ENCODE measurements at regions not wholly inside any gene's neighbourhood (a gene's known extent, or its start where the extent isn't known, plus 50 kb on each side); places are given as distances from the start of the nearest gene placed in this dataset.

DNA sequence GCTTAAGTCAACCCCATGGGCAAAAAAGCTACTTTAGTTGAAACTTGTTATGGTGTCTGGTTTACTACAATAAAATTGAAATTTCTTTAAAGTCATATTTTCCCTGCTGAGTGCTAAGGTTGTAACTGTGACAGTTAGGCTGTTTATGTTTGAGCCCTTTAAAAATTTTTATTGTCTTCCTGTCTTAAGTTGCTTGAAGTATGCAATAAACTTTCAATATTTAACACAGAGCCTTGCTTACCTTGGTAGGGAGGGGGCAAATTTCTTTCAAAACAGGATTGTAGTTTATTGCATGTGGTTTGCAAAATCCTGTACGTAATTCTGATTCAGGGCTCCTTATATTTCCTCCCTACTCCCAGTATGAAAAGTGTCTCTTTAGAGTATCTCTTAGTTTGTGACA is 465.5 kb upstream of the ACTBL2 start:
- Histone ChIP-seq H3K4me2 (ENCODE audit: low read length) (no peak overlapping the region), H3K9me3 (ENCODE audit: insufficient read depth, low read depth, low read length) (no peaks in the 10 kb centered on the region), H3K4me3 (ENCODE audit: insufficient read depth, low read depth, low read length) (no peak overlapping the region), H4K20me1 (ENCODE audit: insufficient read depth, low read length) (no peaks in the 10 kb centered on the region), H3K27me3 (ENCODE audit: insufficient read depth, low read length) (no peaks in the 10 kb centered on the region), H3K36me3 (ENCODE audit: insufficient read depth, low read length) (no peaks in the 10 kb centered on the region), H3K4me1 (ENCODE audit: insufficient read depth, low read length) (no peaks in the 10 kb centered on the region), H2AFZ (ENCODE audit: low read depth, low read length) (no peak overlapping the region), H3K79me2 (ENCODE audit: insufficient read depth, low read length) (no peaks in the 10 kb centered on the region), H3K9ac (ENCODE audit: low read length) (no peak overlapping the region), H3K27ac (ENCODE audit: low read depth, low read length) (no peak overlapping the region)
- FAIRE-seq (no peak), DNase-seq (ENCODE audit: low read depth) (no peak)
- H3K9me3 Mint-ChIP-seq (ENCODE audit: unreplicated experiment), result peaks cover 8% of the 10 kb centered on the region
- TF ChIP-seq, protein P1, sequence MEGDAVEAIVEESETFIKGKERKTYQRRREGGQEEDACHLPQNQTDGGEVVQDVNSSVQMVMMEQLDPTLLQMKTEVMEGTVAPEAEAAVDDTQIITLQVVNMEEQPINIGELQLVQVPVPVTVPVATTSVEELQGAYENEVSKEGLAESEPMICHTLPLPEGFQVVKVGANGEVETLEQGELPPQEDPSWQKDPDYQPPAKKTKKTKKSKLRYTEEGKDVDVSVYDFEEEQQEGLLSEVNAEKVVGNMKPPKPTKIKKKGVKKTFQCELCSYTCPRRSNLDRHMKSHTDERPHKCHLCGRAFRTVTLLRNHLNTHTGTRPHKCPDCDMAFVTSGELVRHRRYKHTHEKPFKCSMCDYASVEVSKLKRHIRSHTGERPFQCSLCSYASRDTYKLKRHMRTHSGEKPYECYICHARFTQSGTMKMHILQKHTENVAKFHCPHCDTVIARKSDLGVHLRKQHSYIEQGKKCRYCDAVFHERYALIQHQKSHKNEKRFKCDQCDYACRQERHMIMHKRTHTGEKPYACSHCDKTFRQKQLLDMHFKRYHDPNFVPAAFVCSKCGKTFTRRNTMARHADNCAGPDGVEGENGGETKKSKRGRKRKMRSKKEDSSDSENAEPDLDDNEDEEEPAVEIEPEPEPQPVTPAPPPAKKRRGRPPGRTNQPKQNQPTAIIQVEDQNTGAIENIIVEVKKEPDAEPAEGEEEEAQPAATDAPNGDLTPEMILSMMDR (IDR thresholded peaks at IDR 0.05; ENCODE audit: insufficient read depth, low read depth, low read length), result no peak
- no peak for TF ChIP-seq EZH2 (IDR thresholded peaks at IDR 0.05; ENCODE audit: insufficient read depth, low read length)
- H3K27ac Mint-ChIP-seq (ENCODE audit: unreplicated experiment), result no peak overlapping the region
- no peaks in the 10 kb centered on the region for H3K4me1 Mint-ChIP-seq (ENCODE audit: low read depth, unreplicated experiment)
- H3K36me3 Mint-ChIP-seq (ENCODE audit: low read depth, unreplicated experiment), result peaks cover 1% of the 10 kb centered on the region
- H3K4me3 Mint-ChIP-seq (ENCODE audit: unreplicated experiment), result no peak overlapping the region
- H3K27me3 Mint-ChIP-seq (ENCODE audit: low read depth, unreplicated experiment), result no peaks in the 10 kb centered on the region

DNA sequence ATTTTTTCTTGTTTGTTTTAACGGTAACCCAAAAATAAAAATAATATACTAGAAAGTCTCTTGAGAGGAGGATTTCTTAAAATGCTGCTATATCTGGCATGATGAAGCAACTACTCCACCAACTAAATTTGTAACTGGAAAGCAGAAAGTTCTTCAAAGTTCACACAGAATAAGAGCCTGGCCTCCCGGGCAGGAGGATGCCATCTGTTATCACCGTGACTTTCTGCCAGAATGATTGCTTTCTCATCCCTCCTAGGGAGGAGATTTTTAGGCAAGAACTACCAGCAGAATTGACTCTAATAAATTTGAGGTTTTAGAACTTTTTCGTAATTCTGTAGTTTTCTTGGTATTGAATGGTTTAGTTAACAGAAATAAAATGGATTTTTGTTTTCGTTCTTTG is 464.6 kb upstream of the ACTBL2 start:
- peaks cover 1% of the 10 kb centered on the region for H3K36me3 Mint-ChIP-seq (ENCODE audit: low read depth, unreplicated experiment)
- H3K27ac Mint-ChIP-seq (ENCODE audit: unreplicated experiment), result no peak overlapping the region
- TF ChIP-seq, protein P1 (IDR thresholded peaks at IDR 0.05; ENCODE audit: insufficient read depth, low read depth, low read length), result no peak
- no peak for TF ChIP-seq EZH2 (IDR thresholded peaks at IDR 0.05; ENCODE audit: insufficient read depth, low read length)
- no peaks in the 10 kb centered on the region for H3K4me1 ChIP-seq (ENCODE audit: insufficient read depth, low read length)
- no peak overlapping the region for H3K9ac ChIP-seq (ENCODE audit: low read length)
- H3K27ac ChIP-seq (ENCODE audit: low read depth, low read length), result no peak overlapping the region
- no peaks in the 10 kb centered on the region for H3K79me2 ChIP-seq (ENCODE audit: insufficient read depth, low read length)
- H3K27me3 ChIP-seq (ENCODE audit: insufficient read depth, low read length), result no peaks in the 10 kb centered on the region
- no peaks in the 10 kb centered on the region for H4K20me1 ChIP-seq (ENCODE audit: insufficient read depth, low read length)
- FAIRE-seq (no peak), DNase-seq (ENCODE audit: low read depth) (no peak)
- no peaks in the 10 kb centered on the region for H3K4me1 Mint-ChIP-seq (ENCODE audit: low read depth, unreplicated experiment)
- H3K4me3 Mint-ChIP-seq (ENCODE audit: unreplicated experiment), result no peak overlapping the region
- H3K4me3 ChIP-seq (ENCODE audit: insufficient read depth, low read depth, low read length), result no peak overlapping the region
- no peaks in the 10 kb centered on the region for H3K27me3 Mint-ChIP-seq (ENCODE audit: low read depth, unreplicated experiment)
- no peaks in the 10 kb centered on the region for H3K9me3 ChIP-seq (ENCODE audit: insufficient read depth, low read depth, low read length)
- H3K9me3 Mint-ChIP-seq (ENCODE audit: unreplicated experiment), result peaks cover 8% of the 10 kb centered on the region
- H3K4me2 ChIP-seq (ENCODE audit: low read length), result no peak overlapping the region
- H2AFZ ChIP-seq (ENCODE audit: low read depth, low read length), result no peak overlapping the region
- no peaks in the 10 kb centered on the region for H3K36me3 ChIP-seq (ENCODE audit: insufficient read depth, low read length)

DNA sequence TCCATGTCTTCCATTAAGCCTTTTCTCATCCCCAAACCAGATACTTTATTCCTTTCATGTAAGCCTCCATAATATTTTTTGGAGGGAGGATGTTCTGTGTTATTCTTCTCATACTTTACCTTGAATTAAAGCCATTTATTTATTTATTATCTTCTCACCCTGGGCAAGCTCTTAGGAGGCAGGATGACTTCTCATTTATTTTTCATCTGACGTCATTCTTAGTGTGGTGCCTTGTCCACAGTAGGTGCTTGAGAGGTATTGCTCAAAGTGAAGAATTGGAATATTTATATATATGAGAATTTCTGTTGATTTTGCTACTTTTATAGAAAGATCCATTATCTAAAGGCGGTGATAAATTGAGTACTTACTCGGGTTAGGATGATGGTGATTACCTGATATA is 458.3 kb upstream of the ACTBL2 start:
- Histone ChIP-seq H4K20me1 (ENCODE audit: insufficient read depth, low read length) (no peaks in the 10 kb centered on the region), H3K79me2 (ENCODE audit: insufficient read depth, low read length) (no peaks in the 10 kb centered on the region), H3K4me1 (ENCODE audit: insufficient read depth, low read length) (no peaks in the 10 kb centered on the region), H3K9me3 (ENCODE audit: insufficient read depth, low read depth, low read length) (no peaks in the 10 kb centered on the region), H3K27me3 (ENCODE audit: insufficient read depth, low read length) (no peaks in the 10 kb centered on the region), H3K4me2 (ENCODE audit: low read length) (no peak overlapping the region), H3K36me3 (ENCODE audit: insufficient read depth, low read length) (no peaks in the 10 kb centered on the region), H3K9ac (ENCODE audit: low read length) (no peak overlapping the region), H3K4me3 (ENCODE audit: insufficient read depth, low read depth, low read length) (no peak overlapping the region), H2AFZ (ENCODE audit: low read depth, low read length) (no peak overlapping the region), H3K27ac (ENCODE audit: low read depth, low read length) (no peak overlapping the region)
- DNase-seq (ENCODE audit: low read depth) (no peak), FAIRE-seq (no peak)
- Mint-ChIP-seq H3K36me3 (ENCODE audit: low read depth, unreplicated experiment) (no peaks in the 10 kb centered on the region), H3K9me3 (ENCODE audit: unreplicated experiment) (peaks cover 12% of the 10 kb centered on the region), H3K4me3 (ENCODE audit: unreplicated experiment) (no peak overlapping the region), H3K27me3 (ENCODE audit: low read depth, unreplicated experiment) (no peaks in the 10 kb centered on the region), H3K27ac (ENCODE audit: unreplicated experiment) (no peak overlapping the region), H3K4me1 (ENCODE audit: low read depth, unreplicated experiment) (peaks cover 3% of the 10 kb centered on the region)
- TF ChIP-seq, protein P1 (IDR thresholded peaks at IDR 0.05; ENCODE audit: insufficient read depth, low read depth, low read length), result no peak
- no peak for TF ChIP-seq EZH2 (IDR thresholded peaks at IDR 0.05; ENCODE audit: insufficient read depth, low read length)
